ENCODE measurements at regions not wholly inside any gene's neighbourhood (a gene's known extent, or its start where the extent isn't known, plus 50 kb on each side); places are given as distances from the start of the nearest gene placed in this dataset.

DNA sequence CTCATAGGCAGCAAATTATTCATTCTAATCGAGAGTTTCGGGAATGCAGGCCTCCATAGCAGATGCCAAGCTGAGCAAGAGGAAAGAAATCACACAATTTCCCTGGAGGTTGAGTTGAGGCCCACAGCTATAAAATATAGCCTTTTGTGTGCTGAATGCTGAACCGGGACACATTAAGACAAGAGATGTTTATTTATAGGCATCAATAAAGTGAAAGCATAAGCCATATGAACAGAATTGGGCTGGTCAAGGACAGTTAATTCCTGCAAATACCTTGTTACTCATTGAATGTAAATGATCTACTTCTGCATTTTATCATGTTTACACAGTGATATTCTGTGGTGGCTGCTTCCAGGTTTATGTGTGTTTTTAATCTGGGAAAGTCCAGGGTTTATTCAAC lies 461.7 kb downstream of the KLF12 start:
- Histone ChIP-seq H3K27ac (ENCODE audit: low read length) (peak overlapping the region; percentile 65), H3K27me3 (ENCODE audit: control insufficient read depth, insufficient read depth, low read length) (no peaks in the 10 kb centered on the region), H3K4me1 (ENCODE audit: control insufficient read depth, insufficient read depth, low read length) (peaks cover 48% of the 10 kb centered on the region), H3K36me3 (ENCODE audit: control insufficient read depth, insufficient read depth, low read length) (no peaks in the 10 kb centered on the region), H3K9me3 (ENCODE audit: control insufficient read depth, low read depth, low read length) (peaks cover 4% of the 10 kb centered on the region), H3K4me3 (ENCODE audit: low read length) (no peak overlapping the region)
- 43% methylated on average over 1 of the region's 3 CpGs for WGBS (ENCODE audit: insufficient coverage, low lambda C conversion rate)
- peak; percentile 33 to 82 for DNase-seq

- Histone ChIP-seq H3K9me3 (ENCODE audit: control insufficient read depth, low read depth, low read length) (peaks cover 4% of the 10 kb centered on the region), H3K4me1 (ENCODE audit: control insufficient read depth, insufficient read depth, low read length) (peaks cover 41% of the 10 kb centered on the region), H3K4me3 (ENCODE audit: low read length) (no peak overlapping the region), H3K36me3 (ENCODE audit: control insufficient read depth, insufficient read depth, low read length) (no peaks in the 10 kb centered on the region), H3K27me3 (ENCODE audit: control insufficient read depth, insufficient read depth, low read length) (no peaks in the 10 kb centered on the region), H3K27ac (ENCODE audit: low read length) (peak overlapping the region; percentile 65)
- no peak for DNase-seq
- no CpG with 5 or more reads among the region's 5 CpGs for whole genome bisulfite sequencing (ENCODE audit: insufficient coverage, low lambda C conversion rate)
These were observed 462.5 kb downstream of the KLF12 start for GRCh38 chr13:73671732-73672131.

GRCh38 chr13:73671011-73671410 lies 463.2 kb downstream of the KLF12 start:
- H3K27ac ChIP-seq (ENCODE audit: low read length), result no peak overlapping the region
- H3K9me3 ChIP-seq (ENCODE audit: control insufficient read depth, low read depth, low read length), result peaks cover 4% of the 10 kb centered on the region
- H3K4me1 ChIP-seq (ENCODE audit: control insufficient read depth, insufficient read depth, low read length), result peaks cover 36% of the 10 kb centered on the region
- H3K4me3 ChIP-seq (ENCODE audit: low read length), result no peak overlapping the region
- no peaks in the 10 kb centered on the region for H3K27me3 ChIP-seq (ENCODE audit: control insufficient read depth, insufficient read depth, low read length)
- 100% methylated on average over 2 of the region's 2 CpGs for WGBS (ENCODE audit: insufficient coverage, low lambda C conversion rate)
- H3K36me3 ChIP-seq (ENCODE audit: control insufficient read depth, insufficient read depth, low read length), result no peaks in the 10 kb centered on the region
- DNase-seq, result no peak

DNA sequence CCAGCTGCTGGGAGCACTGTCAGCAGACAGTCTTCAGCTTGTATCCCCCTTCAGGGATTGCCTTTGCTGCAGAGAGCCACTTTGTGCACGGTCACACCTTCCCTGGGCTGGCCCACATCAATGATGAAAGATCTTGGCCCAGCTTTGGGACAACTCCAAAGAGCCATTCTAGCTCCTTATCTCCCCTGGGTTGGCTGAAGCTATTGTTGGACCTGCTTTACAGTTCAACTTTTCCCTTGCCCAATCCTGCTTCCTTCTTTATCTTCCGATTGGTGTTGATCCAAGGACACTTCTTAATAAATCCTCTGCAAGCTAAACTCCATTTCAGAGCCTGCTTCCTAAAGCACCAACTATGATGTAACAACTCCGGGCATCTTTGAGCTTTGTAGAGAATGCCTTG lies 466.4 kb downstream of the KLF12 start:
- H3K4me1 ChIP-seq (ENCODE audit: control insufficient read depth, insufficient read depth, low read length), result peaks cover 9% of the 10 kb centered on the region
- no peak overlapping the region for H3K27ac ChIP-seq (ENCODE audit: low read length)
- no peaks in the 10 kb centered on the region for H3K9me3 ChIP-seq (ENCODE audit: control insufficient read depth, low read depth, low read length)
- no peaks in the 10 kb centered on the region for H3K27me3 ChIP-seq (ENCODE audit: control insufficient read depth, insufficient read depth, low read length)
- no peaks in the 10 kb centered on the region for H3K36me3 ChIP-seq (ENCODE audit: control insufficient read depth, insufficient read depth, low read length)
- no peak overlapping the region for H3K4me3 ChIP-seq (ENCODE audit: low read length)
- no CpG with 5 or more reads among the region's 3 CpGs for WGBS (ENCODE audit: insufficient coverage, low lambda C conversion rate)
- no peak for DNase-seq

DNA sequence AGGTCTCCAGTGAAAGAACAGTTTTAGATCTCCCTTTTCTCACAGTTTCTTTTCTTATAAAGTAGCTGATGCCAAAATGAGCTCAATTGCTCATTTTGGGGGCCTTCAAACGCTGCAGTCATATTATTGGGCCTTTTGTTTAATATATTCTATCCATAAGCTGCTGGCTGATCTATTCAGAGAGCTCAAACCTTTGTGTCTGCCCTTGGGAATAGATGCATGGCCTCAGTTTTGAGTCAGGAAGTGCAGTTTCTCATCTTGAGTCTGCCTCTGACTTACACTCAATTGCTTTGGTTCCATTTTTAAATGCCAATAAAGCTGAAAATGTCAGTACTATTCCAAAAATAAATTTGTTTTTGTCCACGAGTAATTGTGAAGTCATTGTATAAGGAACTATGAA lies 468.9 kb downstream of the KLF12 start:
- Histone ChIP-seq H3K36me3 (ENCODE audit: control insufficient read depth, insufficient read depth, low read length) (no peaks in the 10 kb centered on the region), H3K4me3 (ENCODE audit: low read length) (no peak overlapping the region), H3K9me3 (ENCODE audit: control insufficient read depth, low read depth, low read length) (no peaks in the 10 kb centered on the region), H3K27ac (ENCODE audit: low read length) (no peak overlapping the region), H3K27me3 (ENCODE audit: control insufficient read depth, insufficient read depth, low read length) (no peaks in the 10 kb centered on the region), H3K4me1 (ENCODE audit: control insufficient read depth, insufficient read depth, low read length) (no peaks in the 10 kb centered on the region)
- no peak for DNase-seq
- WGBS (ENCODE audit: insufficient coverage, low lambda C conversion rate), result 100% methylated on average over 1 of the region's 2 CpGs

DNA sequence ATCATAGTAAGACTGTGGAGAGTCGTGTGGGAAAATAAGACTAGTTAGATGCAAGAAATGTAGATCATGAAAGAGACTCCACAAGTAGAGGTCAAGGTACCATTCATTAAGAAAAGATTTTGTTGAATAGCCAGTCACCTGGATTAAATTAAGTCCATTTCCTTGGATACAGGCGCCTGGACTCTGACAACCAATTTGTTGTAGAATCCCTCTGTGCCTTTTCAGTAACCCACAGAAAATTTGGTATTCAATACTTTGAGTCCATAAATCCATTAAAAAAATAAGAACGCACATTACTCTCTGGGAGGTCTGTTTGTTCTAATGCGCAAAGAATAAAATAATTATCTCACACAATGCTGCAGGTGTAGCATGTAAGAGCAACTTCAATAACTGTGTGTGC lies 469.4 kb downstream of the KLF12 start:
- H3K4me3 ChIP-seq (ENCODE audit: low read length), result no peak overlapping the region
- H3K36me3 ChIP-seq (ENCODE audit: control insufficient read depth, insufficient read depth, low read length), result no peaks in the 10 kb centered on the region
- no peaks in the 10 kb centered on the region for H3K4me1 ChIP-seq (ENCODE audit: control insufficient read depth, insufficient read depth, low read length)
- H3K9me3 ChIP-seq (ENCODE audit: control insufficient read depth, low read depth, low read length), result no peaks in the 10 kb centered on the region
- 94% methylated on average over 3 of the region's 4 CpGs for WGBS (ENCODE audit: insufficient coverage, low lambda C conversion rate)
- no peak overlapping the region for H3K27ac ChIP-seq (ENCODE audit: low read length)
- no peak for DNase-seq
- H3K27me3 ChIP-seq (ENCODE audit: control insufficient read depth, insufficient read depth, low read length), result no peaks in the 10 kb centered on the region

DNA sequence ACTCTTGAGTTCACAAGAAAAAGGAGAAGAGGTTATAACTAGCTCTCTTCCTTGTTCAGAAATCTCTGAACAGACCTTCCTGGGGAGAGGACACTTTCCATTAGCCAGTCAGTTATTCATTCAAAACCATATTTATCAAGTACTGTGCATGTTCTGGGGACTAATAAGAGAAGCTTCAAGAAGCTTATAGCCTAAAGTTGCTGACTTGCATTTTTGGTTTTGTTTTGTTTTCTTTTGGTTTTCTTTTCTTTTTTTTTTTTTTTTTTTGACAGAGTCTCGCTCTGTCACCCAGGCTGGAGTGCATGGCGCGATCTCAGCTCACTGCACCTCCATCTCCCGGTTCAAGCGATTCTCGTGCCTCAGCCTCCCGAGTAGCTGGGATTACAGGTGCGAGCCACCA lies 471.4 kb downstream of the KLF12 start:
- Histone ChIP-seq H3K27ac (ENCODE audit: low read length) (no peak overlapping the region), H3K27me3 (ENCODE audit: control insufficient read depth, insufficient read depth, low read length) (no peaks in the 10 kb centered on the region), H3K36me3 (ENCODE audit: control insufficient read depth, insufficient read depth, low read length) (no peaks in the 10 kb centered on the region), H3K9me3 (ENCODE audit: control insufficient read depth, low read depth, low read length) (no peaks in the 10 kb centered on the region), H3K4me1 (ENCODE audit: control insufficient read depth, insufficient read depth, low read length) (no peaks in the 10 kb centered on the region), H3K4me3 (ENCODE audit: low read length) (no peak overlapping the region)
- no peak for DNase-seq
- no CpG with 5 or more reads among the region's 8 CpGs for WGBS (ENCODE audit: insufficient coverage, low lambda C conversion rate)

DNA sequence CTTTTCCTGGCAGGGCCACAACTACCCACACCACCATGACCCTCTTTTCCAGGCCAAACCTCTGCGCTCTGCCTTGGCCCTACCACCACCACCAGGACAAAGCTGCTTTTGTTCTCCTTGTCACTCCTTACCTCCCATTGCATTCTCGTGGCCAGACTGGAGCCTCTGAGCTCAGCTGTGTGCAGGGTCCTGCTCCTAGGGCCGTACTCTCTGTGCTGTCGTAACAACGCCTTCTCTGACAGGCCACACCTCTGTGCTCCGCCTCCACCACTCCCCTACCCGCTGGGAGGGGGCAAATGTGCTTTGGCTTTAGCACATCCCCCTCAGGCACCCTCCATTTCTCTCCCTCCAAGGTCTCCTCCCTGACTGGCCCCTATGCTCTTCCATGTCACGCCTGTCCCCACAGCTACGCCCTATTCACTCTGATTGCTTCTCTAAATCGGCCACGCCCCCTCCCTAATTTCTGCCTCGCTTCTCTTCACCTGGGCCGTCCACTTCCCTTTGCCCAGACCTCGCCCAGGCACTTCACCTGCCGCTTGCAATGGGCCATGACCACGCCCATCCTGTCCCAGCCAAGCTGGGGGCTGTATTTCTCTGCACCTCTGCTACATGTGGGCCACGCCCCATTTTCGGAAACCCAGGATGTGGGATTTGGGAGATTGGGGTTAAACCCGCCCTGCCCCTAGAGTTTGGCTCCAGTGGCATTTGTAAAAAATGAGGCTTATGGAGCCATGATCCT lies 472.3 kb downstream of the KLF12 start:
- no peaks in the 10 kb centered on the region for H3K4me1 ChIP-seq (ENCODE audit: control insufficient read depth, insufficient read depth, low read length)
- H3K9me3 ChIP-seq (ENCODE audit: control insufficient read depth, low read depth, low read length), result no peaks in the 10 kb centered on the region
- H3K36me3 ChIP-seq (ENCODE audit: control insufficient read depth, insufficient read depth, low read length), result no peaks in the 10 kb centered on the region
- DNase-seq, result no peak
- WGBS (ENCODE audit: insufficient coverage, low lambda C conversion rate), result 100% methylated on average over 1 of the region's 19 CpGs
- H3K27ac ChIP-seq (ENCODE audit: low read length), result no peak overlapping the region
- no peak overlapping the region for H3K4me3 ChIP-seq (ENCODE audit: low read length)
- no peaks in the 10 kb centered on the region for H3K27me3 ChIP-seq (ENCODE audit: control insufficient read depth, insufficient read depth, low read length)

DNA sequence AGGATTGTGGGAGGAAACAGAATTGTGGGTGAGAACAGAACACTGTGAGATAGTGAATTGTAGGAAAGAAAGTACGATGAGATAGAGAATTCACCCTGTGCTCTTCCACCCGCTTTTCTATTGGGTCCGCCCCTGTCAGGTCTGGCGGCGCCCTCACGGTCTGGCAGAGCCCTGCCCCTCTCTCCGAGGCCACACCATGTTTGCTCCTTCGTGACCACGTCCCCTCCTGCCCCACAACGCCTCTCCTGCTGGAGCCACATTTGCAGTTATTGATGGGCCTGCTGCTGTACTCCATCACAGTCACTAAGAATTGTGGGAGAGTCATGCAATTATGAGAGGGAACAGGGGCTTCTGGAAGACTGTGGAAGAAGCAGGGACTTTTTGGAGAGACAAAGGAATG lies 473.1 kb downstream of the KLF12 start:
- Histone ChIP-seq H3K4me3 (ENCODE audit: low read length) (no peak overlapping the region), H3K27ac (ENCODE audit: low read length) (no peak overlapping the region), H3K4me1 (ENCODE audit: control insufficient read depth, insufficient read depth, low read length) (no peaks in the 10 kb centered on the region), H3K9me3 (ENCODE audit: control insufficient read depth, low read depth, low read length) (no peaks in the 10 kb centered on the region), H3K27me3 (ENCODE audit: control insufficient read depth, insufficient read depth, low read length) (no peaks in the 10 kb centered on the region), H3K36me3 (ENCODE audit: control insufficient read depth, insufficient read depth, low read length) (no peaks in the 10 kb centered on the region)
- no CpG with 5 or more reads among the region's 10 CpGs for WGBS (ENCODE audit: insufficient coverage, low lambda C conversion rate)
- DNase-seq, result no peak

- no peaks in the 10 kb centered on the region for H3K36me3 ChIP-seq (ENCODE audit: control insufficient read depth, insufficient read depth, low read length)
- no peak for DNase-seq
- no peaks in the 10 kb centered on the region for H3K27me3 ChIP-seq (ENCODE audit: control insufficient read depth, insufficient read depth, low read length)
- no peak overlapping the region for H3K4me3 ChIP-seq (ENCODE audit: low read length)
- no peaks in the 10 kb centered on the region for H3K4me1 ChIP-seq (ENCODE audit: control insufficient read depth, insufficient read depth, low read length)
- H3K9me3 ChIP-seq (ENCODE audit: control insufficient read depth, low read depth, low read length), result no peaks in the 10 kb centered on the region
- H3K27ac ChIP-seq (ENCODE audit: low read length), result no peak overlapping the region
These were observed 475.6 kb downstream of the KLF12 start for GRCh38 chr13:73658639-73659038.

- WGBS (ENCODE audit: insufficient coverage, low lambda C conversion rate), result no CpG with 5 or more reads among the region's 6 CpGs
- H3K4me1 ChIP-seq (ENCODE audit: control insufficient read depth, insufficient read depth, low read length), result no peaks in the 10 kb centered on the region
- no peaks in the 10 kb centered on the region for H3K36me3 ChIP-seq (ENCODE audit: control insufficient read depth, insufficient read depth, low read length)
- H3K27ac ChIP-seq (ENCODE audit: low read length), result no peak overlapping the region
- H3K4me3 ChIP-seq (ENCODE audit: low read length), result no peak overlapping the region
- no peak for DNase-seq
- H3K27me3 ChIP-seq (ENCODE audit: control insufficient read depth, insufficient read depth, low read length), result no peaks in the 10 kb centered on the region
- no peaks in the 10 kb centered on the region for H3K9me3 ChIP-seq (ENCODE audit: control insufficient read depth, low read depth, low read length)
These were observed 476.2 kb downstream of the KLF12 start for GRCh38 chr13:73657821-73658540.
